GM12874 (cell line): ENCODE measurements at regions not wholly inside any gene's neighbourhood (a gene's known extent, or its start where the extent isn't known, plus 50 kb on each side); places are given as distances from the start of the nearest gene placed in this dataset.

ENCODE experiments used
- TF ChIP-seq, protein P1 (sequence below): IDR thresholded peaks from 2 replicates; pipeline ENCODE4 v1.5.1; 2011; ENCODE audit warnings: low read depth, mild to moderate bottlenecking, control low read depth, low read length, moderate library complexity; ENCODE audit not compliant: insufficient read depth

DNA sequence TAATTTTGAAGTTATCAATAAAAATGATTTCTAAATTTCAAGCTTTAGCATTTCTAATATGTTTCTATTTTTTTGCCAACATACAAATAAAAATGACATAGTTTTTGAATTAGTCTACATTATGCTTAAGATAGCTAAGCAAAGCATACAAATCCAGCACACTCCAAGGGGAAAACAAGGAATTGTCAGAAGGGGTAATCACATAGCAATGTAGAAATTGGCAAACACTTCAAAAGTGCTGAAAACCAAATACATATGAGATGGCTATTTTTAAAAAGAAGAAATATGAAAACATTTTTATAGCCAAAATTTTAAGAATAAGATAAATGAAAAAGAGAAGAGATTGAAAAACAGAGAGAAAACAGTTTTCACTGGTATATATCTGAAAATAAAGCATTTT lies 308.0 kb downstream of the SLC6A15 start:
- TF ChIP-seq, protein P1, sequence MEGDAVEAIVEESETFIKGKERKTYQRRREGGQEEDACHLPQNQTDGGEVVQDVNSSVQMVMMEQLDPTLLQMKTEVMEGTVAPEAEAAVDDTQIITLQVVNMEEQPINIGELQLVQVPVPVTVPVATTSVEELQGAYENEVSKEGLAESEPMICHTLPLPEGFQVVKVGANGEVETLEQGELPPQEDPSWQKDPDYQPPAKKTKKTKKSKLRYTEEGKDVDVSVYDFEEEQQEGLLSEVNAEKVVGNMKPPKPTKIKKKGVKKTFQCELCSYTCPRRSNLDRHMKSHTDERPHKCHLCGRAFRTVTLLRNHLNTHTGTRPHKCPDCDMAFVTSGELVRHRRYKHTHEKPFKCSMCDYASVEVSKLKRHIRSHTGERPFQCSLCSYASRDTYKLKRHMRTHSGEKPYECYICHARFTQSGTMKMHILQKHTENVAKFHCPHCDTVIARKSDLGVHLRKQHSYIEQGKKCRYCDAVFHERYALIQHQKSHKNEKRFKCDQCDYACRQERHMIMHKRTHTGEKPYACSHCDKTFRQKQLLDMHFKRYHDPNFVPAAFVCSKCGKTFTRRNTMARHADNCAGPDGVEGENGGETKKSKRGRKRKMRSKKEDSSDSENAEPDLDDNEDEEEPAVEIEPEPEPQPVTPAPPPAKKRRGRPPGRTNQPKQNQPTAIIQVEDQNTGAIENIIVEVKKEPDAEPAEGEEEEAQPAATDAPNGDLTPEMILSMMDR = no peak

DNA sequence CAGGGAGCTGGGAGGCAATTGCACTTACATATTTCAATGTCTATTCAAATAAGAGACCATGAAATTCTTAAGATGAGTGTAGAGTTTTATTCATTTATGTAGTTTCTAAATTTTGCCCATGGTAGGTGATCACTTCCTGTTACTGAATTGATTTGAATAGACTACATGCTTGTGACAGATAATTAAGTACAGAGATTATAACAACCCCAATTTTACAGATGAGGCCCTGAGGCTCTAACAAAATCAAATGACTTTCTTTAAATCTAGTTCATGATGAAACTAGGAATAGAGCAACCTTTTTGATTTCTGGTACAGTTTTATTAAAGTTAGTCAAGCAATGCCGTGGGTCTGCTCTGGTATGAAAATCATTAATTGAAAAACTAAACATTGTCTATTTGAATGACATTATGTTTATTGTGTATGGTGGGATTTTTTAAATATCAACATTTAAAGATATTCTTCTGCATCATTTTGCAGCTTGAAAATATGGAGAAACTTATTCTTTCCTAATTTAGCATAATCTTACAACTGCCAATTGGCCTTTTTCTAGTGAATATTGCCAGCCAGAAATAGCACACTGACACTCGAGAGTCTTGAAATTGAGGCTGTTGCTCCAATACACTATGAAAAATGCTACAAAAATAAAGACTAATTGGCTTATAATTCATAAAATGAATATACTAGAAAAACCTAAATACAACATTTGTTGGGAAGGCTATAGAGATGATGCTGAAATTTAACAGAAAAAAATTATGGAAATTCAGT lies 308.9 kb downstream of the SLC6A15 start:
- TF ChIP-seq, protein P1 = no peak

DNA sequence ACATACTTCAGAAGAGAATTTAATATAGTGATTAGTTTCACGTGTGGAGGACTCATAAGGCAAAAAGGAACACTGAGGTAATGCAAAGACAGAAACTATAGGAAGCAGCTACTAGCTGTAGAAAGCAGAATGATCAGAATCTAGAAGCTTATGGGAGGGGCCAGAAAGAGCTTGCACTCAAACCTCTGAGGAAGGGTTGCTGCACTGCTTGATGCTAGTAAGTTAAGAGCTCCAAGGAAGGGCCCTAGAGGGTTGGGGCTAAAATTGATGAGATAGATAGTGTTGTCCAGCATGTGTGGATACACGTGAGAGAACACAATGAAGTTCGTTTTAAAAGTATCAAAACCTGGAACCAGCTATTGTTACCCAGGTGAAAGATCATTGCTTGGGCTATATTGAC lies 311.1 kb downstream of the SLC6A15 start:
- TF ChIP-seq, protein P1 = no peak

DNA sequence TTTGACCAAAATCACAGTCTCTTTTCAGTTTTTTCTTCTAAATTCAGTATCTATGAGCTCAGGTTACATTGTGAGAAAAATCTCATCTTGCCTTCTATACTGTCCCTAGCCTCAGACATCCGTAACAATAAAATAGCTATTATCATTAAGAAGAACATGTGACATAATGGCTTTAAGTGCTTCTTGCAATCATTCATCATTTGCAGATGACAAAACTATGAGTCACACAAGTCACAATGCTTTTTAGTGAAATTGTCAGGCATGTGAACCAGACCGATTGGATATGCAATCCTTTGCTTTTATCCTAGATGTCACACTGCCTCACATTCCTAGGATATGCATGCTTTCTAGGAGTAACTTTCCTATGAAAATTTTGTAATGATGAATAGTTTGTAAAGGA lies 313.1 kb downstream of the SLC6A15 start:
- TF ChIP-seq, protein P1 = no peak

DNA sequence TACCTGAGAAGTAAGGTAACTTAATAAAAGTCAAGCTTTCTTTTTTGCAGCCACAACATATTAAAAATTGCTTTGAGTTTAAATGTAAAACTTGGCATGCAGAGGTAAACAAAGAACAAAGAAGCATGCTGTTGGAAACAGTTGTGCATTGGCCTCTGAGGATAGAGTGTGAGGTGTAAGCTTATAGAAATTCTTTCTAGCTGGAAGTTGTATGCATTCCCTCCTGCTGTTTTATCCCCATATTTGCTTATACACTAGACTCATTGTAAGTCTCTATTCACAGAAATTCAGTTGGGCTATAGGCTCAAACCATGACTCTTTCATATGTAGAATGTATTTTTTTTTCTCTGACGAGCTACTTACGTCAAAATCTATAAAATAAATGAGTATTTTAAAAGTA lies 316.3 kb downstream of the SLC6A15 start:
- TF ChIP-seq, protein P1 = no peak

DNA sequence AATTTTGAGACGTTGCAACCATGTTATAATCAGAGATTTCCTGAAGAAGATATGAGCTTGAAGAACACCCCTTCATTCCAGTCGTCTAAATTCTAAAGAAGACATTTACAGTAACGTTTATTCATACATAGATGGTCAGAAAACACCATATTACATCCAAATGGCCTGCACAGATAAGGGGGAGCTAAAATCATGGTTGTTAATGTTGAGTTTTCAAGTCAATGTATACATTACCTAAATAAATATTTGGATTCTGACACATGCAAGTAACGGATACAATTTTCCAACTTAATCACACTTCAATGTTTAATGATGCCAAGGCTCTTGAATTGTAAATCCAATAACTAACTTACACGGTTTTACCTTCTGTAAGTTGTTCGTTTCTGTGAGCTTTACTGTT lies 318.4 kb downstream of the SLC6A15 start:
- TF ChIP-seq, protein P1 = no peak

DNA sequence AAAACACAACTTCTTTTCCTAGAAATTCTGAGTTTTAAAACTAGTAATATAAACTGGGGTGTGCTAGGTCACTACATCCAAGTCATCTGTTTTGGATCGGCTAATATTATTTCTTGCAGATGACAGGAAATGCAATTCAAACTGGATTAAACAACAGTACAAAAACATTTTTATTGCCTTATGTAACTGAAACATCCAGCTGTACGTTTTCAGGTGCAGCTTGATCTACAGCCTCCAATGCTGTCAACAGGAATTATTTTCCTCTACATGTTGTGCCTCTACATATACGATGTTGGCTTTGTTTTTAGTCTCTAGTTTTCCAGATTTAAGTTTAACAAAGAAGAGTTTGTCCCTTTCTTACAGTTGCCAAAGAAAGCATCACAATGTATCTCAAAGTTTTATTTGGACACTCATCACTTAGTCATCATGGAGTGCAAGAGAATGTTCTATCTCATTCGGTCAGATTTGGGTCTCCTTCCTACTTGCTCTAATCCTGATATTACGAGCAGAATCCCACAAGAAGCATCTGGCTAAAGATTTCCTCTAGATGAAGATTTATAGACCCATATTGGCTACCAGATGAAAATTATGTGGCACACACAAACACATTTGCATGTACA lies 326.7 kb downstream of the SLC6A15 start:
- TF ChIP-seq, protein P1 = no peak
